ENCODE measurements at regions not wholly inside any gene's neighbourhood (a gene's known extent, or its start where the extent isn't known, plus 50 kb on each side); places are given as distances from the start of the nearest gene placed in this dataset.

- no peak for DNase-seq
Measured at GRCh38 chr10:25114036-25114411, 60.8 kb upstream of the GPR158 start.

GRCh38 chr10:25117757-25118156, 57.0 kb upstream of the GPR158 start:
- DNase-seq: no peak

- no peak for DNase-seq
Measured at GRCh38 chr10:25120188-25120587, 54.6 kb upstream of the GPR158 start.

Data from NCI-H2029 (cell line).